ENCODE measurements at regions not wholly inside any gene's neighbourhood (a gene's known extent, or its start where the extent isn't known, plus 50 kb on each side); places are given as distances from the start of the nearest gene placed in this dataset.
"Not testable (repeated sequence)": the region's sequence is repeated elsewhere in the genome, so short reads cannot be mapped to it uniquely, and the experiment has no call there.

DNA sequence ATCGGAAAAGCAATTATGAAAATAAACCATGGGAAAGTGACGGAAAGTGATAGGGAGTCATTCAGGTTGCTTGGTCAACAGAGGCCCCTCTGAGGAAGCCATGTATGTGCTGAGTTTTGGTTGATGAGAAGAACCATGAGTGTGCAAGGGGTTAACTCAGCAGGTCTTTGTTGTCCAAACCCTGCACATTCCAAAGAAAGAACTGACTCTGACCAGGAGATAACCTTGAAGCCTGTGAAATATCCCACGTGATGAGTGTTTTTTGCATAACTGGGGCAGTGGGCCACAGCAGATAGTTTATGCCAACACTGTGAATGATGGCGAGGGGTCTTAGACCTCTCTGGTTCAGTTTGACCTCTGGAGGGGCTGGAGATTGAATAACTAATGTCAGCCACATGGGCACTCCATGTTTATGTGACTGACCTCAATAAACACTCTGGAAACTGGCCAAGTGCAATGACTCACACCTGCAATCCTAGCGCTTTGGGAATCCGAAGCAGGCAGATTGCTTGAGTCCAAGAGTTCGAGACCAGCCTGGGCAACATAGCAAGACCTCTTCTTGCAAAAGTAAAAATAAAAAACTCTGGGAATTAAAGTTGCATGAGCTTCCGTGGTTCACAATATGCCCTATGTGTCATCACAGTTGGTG is 154.0 kb upstream of the FOXK1 start:
- DNase-seq: no peak

DNA sequence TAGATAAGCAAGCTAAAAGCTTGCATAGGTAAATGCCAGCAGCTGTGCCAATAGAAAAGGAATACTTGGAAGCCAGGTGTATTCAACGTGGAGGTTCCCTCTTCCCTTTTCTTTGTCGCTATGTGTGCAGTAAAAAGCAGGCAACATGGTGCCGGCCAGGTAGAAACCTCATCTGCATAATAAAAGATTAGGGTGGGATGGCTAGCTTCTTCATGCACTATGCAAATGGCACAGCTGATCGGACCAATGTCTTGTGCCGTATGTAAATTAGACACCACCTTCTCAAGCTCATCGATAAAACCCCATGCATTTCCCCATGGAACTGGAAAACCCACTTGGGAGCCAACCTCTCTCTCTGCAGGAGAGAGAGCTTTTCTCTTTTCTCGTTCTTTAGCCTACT is 150.9 kb upstream of the FOXK1 start:
- DNase-seq: no peak

DNA sequence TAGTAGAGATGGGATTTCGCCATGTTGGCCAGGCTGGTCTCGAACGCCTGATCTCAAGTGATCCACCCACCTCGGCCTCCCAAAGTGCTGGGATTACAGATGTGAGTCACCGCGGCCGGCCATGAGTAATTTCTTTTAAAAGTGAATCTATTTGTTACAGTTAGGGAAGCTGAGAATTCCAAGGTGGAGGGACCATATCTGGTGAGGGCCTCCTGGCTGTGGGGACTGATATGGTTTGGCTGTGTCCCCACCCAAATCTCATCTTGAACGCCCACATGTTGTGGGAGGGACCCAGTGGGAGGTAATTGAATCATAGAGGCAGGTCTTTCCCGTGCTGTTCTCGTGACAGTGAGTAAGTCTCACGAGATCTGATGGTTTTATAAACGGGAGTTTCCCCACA is 148.8 kb upstream of the FOXK1 start:
- peak; percentile 17 for DNase-seq

DNA sequence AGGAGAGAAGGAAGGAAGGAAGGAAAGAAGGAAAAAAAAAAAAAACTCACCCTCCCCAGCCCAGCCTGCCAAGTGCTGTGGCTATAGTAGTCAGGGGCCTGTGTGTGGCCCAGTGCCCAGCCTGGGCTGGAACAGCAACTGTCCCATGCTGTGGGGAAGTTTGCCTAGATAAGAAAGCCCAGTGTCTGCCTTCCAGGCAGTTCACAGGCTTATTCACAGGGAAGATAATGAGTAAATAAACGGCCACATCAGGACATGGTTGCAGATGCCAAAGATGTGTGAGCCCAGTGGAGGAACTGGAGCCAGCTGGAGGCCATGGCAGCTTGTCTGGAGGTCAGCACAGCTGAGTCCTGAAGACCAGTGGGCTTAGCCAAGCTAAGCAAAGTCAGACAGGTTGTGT is 132.4 kb upstream of the FOXK1 start:
- DNase-seq: no peak

DNA sequence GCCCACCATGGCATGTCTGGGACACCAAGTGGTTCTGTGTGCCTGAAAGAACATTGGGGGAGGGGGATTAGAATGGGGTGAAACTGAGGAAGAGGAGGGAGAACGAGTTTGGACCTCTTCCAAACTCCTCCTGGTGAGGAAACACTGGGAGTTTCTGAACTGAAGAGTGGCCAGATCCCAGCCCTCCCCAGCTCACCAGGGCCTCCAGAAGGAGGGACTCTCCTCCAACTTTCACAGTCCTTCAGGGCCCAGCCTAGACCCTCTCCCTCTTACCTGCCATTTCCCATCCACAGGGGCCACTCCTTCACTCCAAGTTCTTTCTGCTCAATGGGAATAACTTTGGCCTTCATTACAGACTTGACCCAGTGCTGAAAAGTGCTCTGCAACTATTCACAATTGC is 132.0 kb upstream of the FOXK1 start:
- no peak for DNase-seq

DNA sequence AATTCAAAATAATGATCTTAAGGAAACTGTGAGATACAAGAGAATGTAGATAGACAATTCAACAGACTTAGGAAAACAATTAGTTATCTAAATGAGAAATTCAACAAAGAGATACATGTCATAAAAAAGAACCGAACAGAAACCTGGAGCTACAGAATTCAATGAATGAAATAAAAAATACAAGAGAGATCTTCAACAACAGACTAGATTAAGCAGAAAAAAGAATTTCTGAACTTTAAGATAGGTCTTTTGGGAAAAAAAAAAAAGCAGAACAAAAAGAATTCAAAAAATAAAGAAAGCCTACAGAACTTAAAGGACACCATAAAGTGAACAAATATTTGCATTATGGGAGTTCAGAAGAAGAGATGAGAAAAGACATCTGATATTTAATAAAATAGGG is 129.1 kb upstream of the FOXK1 start:
- DNase-seq: no peak

DNA sequence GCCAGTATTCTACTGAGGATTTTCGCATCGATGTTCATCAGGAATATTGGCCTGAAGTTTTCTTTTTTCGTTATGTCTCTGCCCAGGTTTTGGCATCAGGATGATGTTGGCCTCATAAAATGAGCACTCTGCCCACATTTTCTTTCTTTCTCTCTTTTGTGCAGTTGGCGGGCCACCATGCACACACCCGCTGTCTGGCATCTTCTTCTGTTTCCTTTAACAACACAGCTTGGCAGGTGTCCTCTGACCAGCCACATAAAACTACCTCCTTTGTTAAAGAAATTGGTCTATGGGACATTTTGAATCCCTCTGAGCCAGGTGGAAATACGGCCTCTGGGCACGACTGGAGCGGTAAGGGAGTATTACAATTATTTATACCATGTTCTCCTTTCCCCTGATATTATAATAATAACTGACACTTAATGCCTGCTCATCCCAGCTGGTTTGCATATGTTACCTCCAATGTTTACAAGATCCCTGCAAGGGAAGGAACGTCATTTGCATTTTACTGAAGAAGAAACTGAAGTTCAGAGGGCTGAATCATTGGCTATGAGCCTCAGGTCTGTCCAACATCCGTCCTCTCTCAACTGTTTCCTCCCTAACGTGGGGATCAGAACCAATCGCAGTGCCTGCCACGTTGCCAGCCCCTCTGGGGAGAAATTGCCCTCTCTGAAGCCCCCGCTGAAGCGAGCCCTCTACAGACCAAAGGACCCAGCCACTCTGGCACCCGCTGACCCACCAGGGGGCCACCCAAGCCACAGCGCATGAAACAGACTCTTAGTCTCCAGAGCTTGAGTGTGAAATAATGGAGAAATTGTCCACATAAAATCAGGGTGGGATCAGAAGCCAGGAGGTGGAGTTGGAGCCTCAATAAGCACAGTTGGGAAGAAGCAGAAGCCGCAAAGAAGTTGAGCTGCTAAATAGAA is 125.0 kb upstream of the FOXK1 start:
- no peak for DNase-seq

DNA sequence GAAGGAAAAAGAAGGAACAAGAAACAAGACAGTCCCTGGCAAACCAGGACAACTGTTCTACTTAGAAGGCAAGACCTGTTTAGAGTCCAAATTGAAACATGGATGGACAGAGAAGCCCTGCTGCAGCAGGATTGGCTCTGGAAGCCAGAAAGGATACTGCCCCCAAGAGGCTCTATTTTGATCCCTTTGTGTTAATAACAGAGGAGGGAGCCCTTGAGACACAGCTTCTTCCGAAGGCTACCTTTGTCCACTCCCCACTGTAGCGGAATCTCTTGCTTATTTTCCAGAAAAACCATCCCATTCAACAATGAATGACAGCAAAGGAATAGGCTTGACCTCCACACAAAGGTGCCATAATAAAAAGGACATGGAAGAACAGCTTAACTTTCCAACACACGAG is 120.3 kb upstream of the FOXK1 start:
- no peak for DNase-seq

DNA sequence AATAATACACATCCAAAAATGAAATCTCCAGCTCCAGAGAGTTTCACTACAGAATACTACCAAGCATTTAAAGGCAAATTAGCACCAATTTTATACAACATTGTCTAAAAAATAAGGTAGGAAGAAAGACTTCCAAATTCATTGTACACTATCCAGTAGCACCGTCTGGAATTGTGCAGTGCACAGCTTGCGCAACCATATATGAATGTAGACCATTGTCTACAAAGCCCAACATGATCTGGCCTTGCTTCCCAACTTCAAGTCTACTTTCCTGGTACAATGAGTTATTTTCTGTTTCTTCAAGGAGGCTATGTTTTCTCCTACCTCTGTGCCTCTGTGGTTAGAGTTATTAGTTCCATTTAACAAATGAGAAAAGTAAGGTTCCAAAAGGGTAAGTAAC is 115.4 kb upstream of the FOXK1 start:
- DNase-seq: no peak

DNA sequence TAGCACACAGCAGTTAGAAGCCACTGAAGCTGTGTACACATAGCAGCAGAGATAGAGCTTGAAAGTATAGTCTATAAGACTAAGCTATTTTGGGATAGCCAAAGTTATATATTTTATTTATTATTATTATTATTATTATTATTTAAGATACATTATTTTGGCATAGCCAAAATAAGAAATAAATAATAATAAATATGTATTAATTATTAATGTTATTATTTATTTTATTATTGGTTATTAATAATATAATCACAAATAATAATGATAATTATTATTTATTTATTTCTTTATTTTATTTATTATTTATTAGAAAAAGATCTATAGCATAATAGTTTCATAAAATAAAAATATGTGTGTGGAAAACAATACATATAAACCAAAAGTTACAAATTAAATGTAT is 107.2 kb upstream of the FOXK1 start:
- no peak for DNase-seq

DNA sequence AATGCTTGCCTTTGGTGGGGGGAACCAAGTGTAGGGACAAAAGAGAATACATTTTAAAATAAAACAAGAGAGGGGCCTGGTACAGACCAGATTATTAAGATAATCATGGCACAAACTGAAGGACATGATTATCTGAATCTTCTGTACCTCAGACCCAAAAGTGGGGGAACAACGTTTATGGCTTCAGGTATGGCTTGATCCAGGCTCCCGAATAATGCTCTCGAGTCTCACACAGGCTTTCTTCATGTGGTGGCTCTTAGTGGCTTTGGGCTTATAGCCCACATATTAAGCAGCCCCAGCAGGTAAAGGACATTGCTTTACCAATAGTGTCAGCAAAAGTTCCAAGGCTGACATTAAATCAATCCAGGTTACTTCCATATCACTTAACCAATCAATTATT is 106.8 kb upstream of the FOXK1 start:
- no peak for DNase-seq

DNA sequence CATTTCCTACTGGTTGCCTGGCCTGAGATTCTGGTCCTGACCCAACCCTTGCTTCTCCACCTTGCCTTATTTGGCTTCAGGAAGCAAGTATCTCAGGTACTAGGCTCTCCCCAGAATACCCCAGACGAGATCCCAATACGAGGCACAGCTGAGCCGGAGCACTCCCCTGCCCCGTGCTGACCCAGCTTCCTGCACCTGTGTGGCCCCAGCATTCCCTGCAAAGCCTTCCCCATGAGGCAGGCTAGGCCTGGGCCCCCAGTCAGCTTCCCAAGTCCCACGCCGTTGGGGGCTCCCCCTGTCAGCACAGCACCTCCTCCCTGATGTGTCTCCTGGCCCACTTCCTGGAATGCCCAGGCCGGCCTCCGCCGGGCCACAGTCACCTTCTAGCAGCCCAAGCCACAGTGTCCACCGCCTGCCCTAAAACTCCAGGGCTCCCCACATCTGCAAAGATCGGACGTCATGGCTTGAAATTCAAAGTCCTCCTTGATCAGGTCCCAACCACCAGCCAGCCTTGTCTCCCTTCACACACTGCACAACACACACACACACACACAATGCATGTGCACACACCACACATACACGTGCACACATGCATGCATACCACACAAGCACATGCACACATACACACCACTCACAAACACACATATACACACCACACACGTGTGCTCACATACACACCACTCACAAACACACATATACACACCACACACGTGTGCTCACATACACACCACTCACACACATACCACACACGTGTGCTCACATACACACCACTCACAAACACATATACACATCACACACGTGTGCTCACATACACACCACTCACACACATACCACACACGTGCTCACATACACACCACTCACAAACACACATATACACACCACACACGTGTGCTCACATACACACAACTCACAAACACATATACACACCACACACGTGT is 78.9 kb upstream of the FOXK1 start:
- no peak for DNase-seq

DNA sequence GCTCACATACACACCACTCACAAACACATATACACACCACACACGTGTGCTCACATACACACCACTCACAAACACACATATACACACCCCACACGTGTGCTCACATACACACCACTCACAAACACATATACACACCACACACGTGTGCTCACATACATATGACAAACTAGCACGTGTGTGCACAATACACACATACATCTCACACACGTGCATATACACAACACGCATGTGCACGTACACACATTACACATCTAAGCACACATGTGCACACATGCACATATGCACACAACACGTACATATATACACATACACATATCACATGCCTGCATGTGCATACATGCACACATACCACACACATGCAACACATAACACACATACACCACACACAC is 78.3 kb upstream of the FOXK1 start:
- DNase-seq: no peak

DNA sequence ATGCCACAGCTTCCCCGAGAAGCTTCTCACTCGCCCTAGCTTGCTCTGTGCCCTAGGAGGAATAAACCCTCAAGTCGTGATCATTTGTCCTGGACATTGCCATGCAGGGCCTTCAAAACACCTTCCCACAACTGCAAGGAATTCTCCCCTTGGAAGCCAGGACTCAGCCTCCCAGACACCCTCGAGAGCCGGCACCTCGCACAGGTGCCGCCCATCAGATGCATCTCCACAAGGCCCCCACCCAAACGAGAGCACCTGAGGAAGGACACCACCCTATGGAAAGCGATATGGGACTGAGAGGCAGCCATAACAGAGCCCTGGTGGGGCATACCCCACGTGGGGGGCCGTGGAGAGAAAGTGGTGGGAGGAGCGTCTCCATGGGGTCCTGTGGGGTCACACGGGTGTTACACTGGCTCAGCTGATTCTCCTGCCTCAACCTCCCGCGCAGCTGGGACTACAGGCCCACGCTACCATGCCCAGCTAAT is 77.6 kb upstream of the FOXK1 start:
- DNase-seq: no peak

DNA sequence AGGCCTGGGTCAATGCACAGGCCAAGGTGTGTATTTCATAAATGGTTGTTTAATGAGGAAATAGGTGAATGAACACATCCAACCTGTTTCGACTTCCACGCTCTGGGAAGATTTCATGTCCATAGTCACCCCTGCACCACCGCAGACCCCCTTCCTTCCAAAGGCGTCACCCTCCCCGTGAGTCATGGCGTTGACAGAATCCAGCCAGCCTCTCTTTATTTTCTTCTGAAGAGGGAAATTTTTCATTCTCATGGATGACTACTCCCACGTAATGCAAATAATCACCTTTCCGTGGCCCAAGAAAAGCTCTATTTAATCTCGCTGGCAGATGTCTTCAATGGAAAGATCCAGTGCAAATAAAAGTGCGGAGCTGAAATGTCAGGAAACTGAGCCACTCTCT is 75.3 kb upstream of the FOXK1 start:
- no peak for DNase-seq

DNA sequence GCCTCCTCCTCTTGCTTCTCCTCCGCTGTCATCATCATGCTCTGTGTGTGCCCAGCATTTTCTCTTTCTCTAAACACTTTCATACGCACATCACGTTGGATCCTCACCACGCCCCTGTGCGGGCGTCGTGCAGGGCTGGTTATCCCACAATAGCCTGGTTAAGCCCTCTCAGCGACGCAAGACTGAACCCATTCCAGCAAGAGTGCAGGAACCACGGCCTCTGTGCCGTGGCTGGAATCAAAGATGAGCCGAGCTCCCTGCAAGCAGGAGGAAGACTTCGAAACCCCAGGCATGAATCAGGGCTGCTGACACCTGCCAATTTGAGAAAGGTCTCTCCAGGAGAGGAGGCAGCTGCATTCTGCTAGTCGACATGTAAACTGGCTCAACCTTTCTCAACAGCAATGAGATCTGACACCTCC is 74.8 kb upstream of the FOXK1 start:
- DNase-seq: peak; percentile 60

DNA sequence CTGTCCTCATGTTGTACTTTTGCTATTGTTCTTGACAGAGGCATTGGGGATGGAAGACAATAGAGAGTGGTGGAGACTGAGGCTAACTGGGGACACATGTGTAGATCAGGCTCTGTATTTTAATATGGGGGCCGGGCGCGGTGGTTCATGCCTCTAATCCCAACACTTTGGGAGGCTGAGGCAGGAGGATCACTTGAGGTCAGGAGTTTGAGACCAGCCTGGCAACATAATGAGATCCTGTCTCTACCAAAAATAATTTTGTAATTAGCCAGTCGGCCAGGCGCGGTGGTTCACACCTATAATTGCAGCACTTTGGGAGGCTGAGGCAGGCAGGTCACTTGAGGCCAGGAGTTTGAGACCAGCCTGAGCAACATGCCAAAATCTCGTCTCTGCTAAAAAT is 72.5 kb upstream of the FOXK1 start:
- not testable (repeated sequence) for DNase-seq

DNA sequence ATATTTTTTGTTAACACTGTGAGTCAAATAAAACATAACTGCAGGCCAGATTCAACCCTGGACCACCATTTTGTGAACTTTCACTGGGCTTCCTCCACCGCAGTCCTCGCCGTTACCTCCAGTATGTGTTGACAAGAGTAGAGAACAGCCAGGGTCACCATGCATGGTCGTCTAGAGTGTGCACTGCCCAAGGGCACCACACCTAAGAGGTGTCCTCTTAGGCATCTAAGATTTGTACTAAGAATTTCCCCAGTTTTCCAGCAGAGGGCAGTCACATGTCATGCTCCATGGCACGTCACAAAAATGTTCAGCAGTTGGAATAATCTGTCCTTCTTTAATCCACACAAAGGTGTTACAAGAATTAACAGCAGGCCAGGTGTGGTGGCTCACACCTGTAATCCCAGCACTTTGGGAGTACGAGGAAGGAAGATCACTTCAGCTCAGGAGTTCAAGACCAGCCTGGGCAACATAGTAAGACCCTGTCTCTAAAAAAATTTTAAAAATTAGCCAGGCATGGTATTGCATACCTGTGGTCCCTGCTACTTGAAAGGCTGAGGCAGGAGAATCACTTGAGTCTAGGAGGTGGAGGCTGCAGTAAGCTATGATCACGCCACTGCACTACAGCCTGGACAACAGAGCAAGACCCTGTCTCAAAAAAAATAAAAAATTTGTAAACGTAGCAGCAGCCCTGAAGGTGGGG is 71.2 kb upstream of the FOXK1 start:
- peak; percentile 55 for DNase-seq

DNA sequence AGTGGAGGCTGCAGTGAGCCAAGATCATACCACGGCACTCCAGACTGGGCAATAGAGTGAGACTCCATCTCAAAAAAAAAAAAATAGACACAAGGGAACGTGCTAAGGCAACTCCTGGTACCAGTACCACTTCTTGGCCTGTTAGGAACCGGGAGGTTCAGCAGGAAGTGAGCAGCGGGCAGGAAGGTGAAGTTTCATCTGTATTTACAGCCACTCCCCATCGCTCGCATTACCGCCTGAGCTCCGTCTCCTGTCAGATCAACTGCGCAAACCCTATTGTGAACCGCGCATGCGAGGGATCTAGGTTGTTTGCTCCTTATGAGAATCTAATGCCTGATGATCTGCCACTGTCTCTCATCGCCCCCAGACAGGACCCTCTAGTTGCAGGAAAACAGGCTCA is 69.9 kb upstream of the FOXK1 start:
- no peak for DNase-seq

DNA sequence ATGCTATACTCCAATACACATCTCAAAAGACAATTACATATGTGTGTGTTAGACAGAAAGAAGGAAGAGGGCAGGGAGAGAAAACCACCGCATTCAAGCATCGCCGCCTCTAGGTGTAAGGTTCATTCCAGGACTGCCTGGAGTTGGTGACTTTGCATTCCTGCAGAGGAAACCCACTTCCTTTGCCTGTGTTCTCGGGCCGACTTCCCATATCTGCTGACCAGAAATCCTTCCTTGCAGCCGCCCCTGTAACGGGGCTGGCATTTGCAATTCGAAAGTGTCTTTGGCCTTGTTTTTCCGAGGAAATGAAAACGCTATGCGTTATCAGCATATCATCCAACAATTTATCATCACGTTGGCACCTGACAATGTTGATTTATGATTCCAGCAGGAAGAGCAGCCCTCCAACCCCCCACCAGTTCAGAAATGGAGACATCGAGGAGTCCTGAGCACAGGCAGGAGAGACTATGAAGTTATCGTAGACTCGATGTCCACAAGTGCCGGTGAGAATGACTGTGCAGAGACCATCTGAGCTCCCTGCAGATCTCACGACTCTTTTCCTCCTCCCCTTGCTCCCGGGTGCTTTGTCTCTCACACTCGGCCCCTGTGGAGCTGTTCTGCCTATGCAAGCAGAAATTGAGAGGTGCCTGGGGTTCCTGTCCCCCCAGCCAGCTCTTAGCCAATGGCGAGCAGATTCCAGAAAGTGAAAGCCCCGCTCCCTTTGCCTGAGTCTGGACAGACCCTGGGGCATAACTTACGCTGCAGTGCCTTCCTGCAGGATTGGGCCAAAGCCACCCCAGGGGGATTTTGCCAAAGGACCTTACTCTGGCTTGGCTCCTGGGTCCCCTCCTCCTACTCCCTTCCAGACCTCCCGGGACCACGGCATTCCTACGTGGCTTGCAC is 68.9 kb upstream of the FOXK1 start:
- DNase-seq: peak; percentile 57

DNA sequence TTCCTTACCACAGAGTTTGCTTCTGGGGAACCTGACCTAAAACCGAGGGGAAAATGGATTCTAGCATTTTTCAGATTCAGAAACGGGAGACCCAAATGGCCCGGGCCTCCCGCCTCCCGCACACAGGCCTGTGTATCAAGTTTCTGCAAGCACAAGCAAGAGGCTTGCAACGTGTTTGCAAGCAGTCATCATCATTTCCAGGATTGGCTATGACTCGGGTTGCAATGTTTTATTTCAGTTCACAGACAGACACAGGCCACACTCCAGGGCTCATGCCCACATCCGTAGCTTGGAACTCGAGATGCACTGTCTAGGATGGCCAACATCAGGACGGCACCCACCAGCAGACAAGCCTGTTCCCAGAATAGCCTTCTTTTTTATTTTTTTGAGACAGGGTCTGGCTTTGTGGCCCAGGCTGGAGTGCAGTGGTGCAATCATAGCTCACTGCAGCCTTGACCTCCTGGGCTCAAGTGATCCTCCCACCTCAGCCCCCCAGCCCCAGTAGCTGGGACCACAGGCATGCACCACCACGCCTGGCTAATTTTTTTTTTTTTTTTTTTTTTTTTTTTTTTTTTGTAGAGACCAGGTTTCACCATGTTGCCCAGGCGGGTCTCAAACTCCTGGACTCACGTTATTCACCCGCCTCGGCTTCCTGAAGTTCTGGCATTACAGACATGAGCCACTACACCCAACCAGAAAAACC is 68.1 kb upstream of the FOXK1 start:
- DNase-seq: no peak
